HG03066 (cell line): ENCODE measurements at regions not wholly inside any gene's neighbourhood (a gene's known extent, or its start where the extent isn't known, plus 50 kb on each side); places are given as distances from the start of the nearest gene placed in this dataset.

ENCODE experiments used
- ATAC-seq: cut with Tn5 transposase; IDR thresholded peaks from one replicate; pipeline ENCODE4 v1.9.1; 2021; ENCODE audit warnings: low read depth; ENCODE audit not compliant: unreplicated experiment

- no peak for ATAC-seq
These were observed 610.1 kb downstream of the TOX3 start for GRCh38 chr16:51936846-51937245.

- ATAC-seq = no peak
These were observed 614.6 kb downstream of the TOX3 start for GRCh38 chr16:51932317-51932716.

GRCh38 chr16:51931653-51932052 is 615.3 kb downstream of the TOX3 start:
- no peak for ATAC-seq

GRCh38 chr16:51924744-51925143 is 622.2 kb downstream of the TOX3 start:
- no peak for ATAC-seq

GRCh38 chr16:51922476-51922875 is 624.5 kb downstream of the TOX3 start:
- ATAC-seq = no peak

GRCh38 chr16:51919736-51920135 is 627.2 kb downstream of the TOX3 start:
- no peak for ATAC-seq

GRCh38 chr16:51916814-51917213 is 630.1 kb downstream of the TOX3 start:
- no peak for ATAC-seq

- no peak for ATAC-seq
These were observed 630.7 kb downstream of the TOX3 start for GRCh38 chr16:51916231-51916630.

GRCh38 chr16:51907680-51908079 is 639.3 kb downstream of the TOX3 start:
- ATAC-seq = no peak

GRCh38 chr16:51900221-51900780 is 646.6 kb downstream of the TOX3 start:
- ATAC-seq = no peak

- ATAC-seq = no peak
These were observed 648.1 kb downstream of the TOX3 start for GRCh38 chr16:51898872-51899271.

GRCh38 chr16:51896013-51896412 is 650.9 kb downstream of the TOX3 start:
- ATAC-seq = no peak

GRCh38 chr16:51892293-51893007 is 654.5 kb downstream of the TOX3 start:
- no peak for ATAC-seq

GRCh38 chr16:51888534-51888933 is 658.4 kb downstream of the TOX3 start:
- no peak for ATAC-seq

- ATAC-seq = no peak
These were observed 658.9 kb downstream of the TOX3 start for GRCh38 chr16:51888016-51888415.

- ATAC-seq = no peak
These were observed 660.5 kb downstream of the TOX3 start for GRCh38 chr16:51886456-51886855.

GRCh38 chr16:51884773-51885172 is 662.2 kb downstream of the TOX3 start:
- ATAC-seq = no peak

- ATAC-seq = no peak
These were observed 665.2 kb downstream of the TOX3 start for GRCh38 chr16:51881731-51882130.

GRCh38 chr16:51880776-51881175 is 666.2 kb downstream of the TOX3 start:
- ATAC-seq = no peak

- ATAC-seq = no peak
These were observed 669.3 kb downstream of the TOX3 start for GRCh38 chr16:51877686-51878085.

- ATAC-seq = no peak
These were observed 670.0 kb downstream of the TOX3 start for GRCh38 chr16:51876934-51877333.

- ATAC-seq = no peak
These were observed 670.4 kb downstream of the TOX3 start for GRCh38 chr16:51876601-51876875.
